NB4 (cell line): ENCODE measurements at regions not wholly inside any gene's neighbourhood (a gene's known extent, or its start where the extent isn't known, plus 50 kb on each side); places are given as distances from the start of the nearest gene placed in this dataset.

ENCODE experiments used
- DNase-seq: peaks from one replicate; pipeline ENCODE4 v3.0.0; 2010; ENCODE audit warnings: low read depth
- H3K4me3 ChIP-seq: one replicate; pipeline ENCODE4 v1.5.1; 2011; ENCODE audit warnings: mild to moderate bottlenecking, low read depth, low read length, moderate library complexity
- MYC ChIP-seq: IDR thresholded peaks from 2 replicates; pipeline ENCODE4 v1.6.1; 2011; ENCODE audit warnings: low read depth, low read length
- POLR2A ChIP-seq: IDR thresholded peaks from 2 replicates; pipeline ENCODE4 v1.6.1; 2011; ENCODE audit warnings: mild to moderate bottlenecking; ENCODE audit not compliant: insufficient read length; ENCODE audit errors: extremely low read depth
- TF ChIP-seq, protein P1 (sequence below): IDR thresholded peaks from one replicate; pipeline ENCODE4 v1.5.1; 2012; ENCODE audit warnings: low read depth, low read length
- TF ChIP-seq, protein P2 (sequence below): IDR thresholded peaks from 2 replicates; pipeline ENCODE4 v1.6.1; 2011; ENCODE audit warnings: low read depth, low read length

DNA sequence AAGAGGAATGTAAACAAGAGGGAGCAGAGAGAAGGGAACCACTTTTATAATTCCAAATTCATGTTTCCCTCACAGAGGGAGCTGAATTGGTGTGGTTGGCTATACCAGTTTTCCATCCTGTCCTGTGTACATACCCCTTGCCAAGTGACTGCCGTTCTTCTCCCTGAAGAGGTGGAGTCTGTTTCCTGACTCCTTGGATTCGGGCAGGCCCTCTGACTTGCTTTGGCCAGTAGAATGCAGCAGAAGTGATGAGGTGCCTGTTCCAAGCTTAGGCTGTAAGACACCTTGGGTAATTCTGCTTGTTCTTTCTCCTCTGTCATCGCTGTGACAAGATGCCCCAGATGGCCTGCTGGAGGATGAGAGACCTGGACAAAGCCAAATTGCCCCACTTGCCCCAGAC, 124.7 kb downstream of the UCHL1 start:
- no peak for DNase-seq
- TF ChIP-seq, protein P1, sequence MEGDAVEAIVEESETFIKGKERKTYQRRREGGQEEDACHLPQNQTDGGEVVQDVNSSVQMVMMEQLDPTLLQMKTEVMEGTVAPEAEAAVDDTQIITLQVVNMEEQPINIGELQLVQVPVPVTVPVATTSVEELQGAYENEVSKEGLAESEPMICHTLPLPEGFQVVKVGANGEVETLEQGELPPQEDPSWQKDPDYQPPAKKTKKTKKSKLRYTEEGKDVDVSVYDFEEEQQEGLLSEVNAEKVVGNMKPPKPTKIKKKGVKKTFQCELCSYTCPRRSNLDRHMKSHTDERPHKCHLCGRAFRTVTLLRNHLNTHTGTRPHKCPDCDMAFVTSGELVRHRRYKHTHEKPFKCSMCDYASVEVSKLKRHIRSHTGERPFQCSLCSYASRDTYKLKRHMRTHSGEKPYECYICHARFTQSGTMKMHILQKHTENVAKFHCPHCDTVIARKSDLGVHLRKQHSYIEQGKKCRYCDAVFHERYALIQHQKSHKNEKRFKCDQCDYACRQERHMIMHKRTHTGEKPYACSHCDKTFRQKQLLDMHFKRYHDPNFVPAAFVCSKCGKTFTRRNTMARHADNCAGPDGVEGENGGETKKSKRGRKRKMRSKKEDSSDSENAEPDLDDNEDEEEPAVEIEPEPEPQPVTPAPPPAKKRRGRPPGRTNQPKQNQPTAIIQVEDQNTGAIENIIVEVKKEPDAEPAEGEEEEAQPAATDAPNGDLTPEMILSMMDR: no peak
- H3K4me3 ChIP-seq: no peak overlapping the region

DNA sequence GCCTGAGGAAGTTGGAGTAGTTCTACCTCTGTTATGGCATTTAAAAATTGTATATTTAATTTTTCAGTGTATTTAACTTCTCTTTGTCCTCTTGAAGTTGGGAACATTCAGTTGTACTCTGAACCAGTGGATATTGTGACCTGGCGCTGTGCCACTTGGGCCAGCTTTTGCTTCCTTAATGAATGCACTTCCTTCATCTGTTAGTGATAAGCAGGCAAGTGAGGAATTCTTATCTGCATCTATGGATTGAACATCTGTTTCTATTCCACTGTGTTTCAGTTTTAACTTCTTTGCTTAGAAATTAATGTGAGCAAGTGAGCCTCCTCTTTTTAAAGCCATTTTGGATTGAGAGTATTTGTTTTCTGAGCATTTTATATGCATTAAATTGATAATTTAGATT, 128.3 kb downstream of the UCHL1 start:
- no peak for TF ChIP-seq POLR2A
- TF ChIP-seq, protein P2, sequence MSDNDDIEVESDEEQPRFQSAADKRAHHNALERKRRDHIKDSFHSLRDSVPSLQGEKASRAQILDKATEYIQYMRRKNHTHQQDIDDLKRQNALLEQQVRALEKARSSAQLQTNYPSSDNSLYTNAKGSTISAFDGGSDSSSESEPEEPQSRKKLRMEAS: no peak
- no peak for TF ChIP-seq MYC
- TF ChIP-seq, protein P1: no peak
- no peak overlapping the region for H3K4me3 ChIP-seq
- no peak for DNase-seq

DNA sequence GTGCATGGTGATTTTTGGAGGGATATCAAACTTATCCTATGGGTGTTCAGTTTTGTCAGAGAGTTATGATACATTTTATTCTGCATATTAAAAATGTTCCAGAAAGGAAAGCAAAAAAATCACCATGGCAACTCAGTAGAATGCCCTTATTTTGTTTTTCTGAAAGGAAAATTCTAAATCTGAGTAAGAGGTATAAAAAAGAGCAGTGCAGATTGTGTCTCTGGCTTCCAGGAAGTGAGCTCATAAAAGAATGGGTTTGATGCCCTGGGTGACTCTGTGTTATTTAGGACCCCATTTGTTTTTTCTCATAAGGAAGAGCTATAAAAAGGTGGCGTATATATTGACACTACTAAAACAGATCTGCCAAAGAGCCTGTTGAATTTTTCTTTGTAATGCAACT, 128.8 kb downstream of the UCHL1 start:
- TF ChIP-seq, protein P1: no peak
- TF ChIP-seq MYC (no peak), POLR2A (no peak)
- TF ChIP-seq, protein P2: no peak
- no peak overlapping the region for H3K4me3 ChIP-seq
- DNase-seq: no peak

DNA sequence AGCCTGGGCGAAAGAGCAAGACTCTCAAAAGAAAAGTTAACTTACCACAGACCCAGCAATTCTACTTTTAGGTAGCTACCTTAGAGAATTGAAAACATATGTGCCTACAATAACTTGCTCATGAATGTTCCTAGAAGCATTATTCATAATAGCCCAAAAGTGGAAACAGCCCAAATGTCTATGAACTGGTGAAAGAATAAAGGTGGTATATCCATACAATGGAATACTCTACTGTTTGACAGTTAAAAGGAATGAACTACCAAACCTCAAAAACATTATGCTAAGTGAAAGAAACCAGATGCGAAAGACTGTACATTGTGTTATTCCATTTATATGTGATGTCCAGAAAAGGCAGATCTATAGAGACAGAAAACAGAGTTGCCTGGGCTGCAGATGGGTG, 131.4 kb downstream of the UCHL1 start:
- no peak for DNase-seq
- no peak overlapping the region for H3K4me3 ChIP-seq
- TF ChIP-seq, protein P1: no peak
- TF ChIP-seq MYC: no peak

DNA sequence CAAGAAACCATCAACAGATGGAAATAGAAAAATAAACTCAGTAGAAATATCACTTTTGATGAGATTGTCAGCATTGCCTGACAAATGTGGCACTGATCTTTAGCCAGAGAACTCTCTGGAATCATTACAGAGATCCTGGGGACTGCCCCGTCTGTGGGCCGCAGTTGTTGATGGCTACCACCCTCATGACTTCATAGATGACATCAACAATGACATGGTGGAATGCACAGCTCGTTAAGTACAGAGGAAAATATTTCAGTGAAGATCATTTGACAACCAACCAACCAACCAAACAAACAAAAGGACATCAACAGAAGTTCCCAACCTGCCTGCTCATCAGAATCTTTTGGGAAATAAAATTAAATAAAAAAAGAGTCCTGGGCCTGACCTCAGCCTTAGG, 132.6 kb downstream of the UCHL1 start:
- H3K4me3 ChIP-seq: no peak overlapping the region
- TF ChIP-seq, protein P1: no peak
- TF ChIP-seq POLR2A (no peak), MYC (no peak)
- TF ChIP-seq, protein P2: no peak
- DNase-seq: no peak

DNA sequence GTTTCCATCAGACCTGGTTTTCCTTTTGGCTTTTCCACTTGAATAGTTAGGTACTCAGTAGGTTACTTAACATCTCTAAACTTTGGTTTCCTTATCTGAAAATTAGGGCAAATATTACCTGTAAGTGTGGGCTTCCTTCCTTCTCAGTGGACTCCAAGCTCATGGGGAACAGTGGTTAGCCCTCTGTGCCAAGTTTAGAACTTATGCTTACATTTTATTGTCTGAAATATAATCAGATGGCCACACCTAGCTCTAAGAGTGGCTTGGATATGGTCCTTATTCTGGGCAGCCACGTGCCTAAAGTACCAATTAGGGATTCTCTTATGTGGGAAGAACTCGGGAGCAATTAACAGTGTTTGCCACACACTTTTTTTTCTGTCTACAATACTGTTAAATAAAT, 133.9 kb downstream of the UCHL1 start:
- no peak for DNase-seq
- no peak overlapping the region for H3K4me3 ChIP-seq
- TF ChIP-seq MYC: no peak
- TF ChIP-seq, protein P2: no peak
- TF ChIP-seq, protein P1: no peak
- no peak for TF ChIP-seq POLR2A
